ENCODE measurements at regions not wholly inside any gene's neighbourhood (a gene's known extent, or its start where the extent isn't known, plus 50 kb on each side); places are given as distances from the start of the nearest gene placed in this dataset.

GRCh38 chr3:148002705-148003205 is 593.6 kb downstream of the ZIC1 start:
- Mint-ChIP-seq H3K27ac (no peak overlapping the region), H3K4me3 (ENCODE audit: low read depth) (no peak overlapping the region), H3K4me1 (ENCODE audit: low read depth) (no peaks in the 10 kb centered on the region), H3K27me3 (ENCODE audit: low read depth) (no peaks in the 10 kb centered on the region), H3K36me3 (ENCODE audit: low read depth) (no peaks in the 10 kb centered on the region), H3K9me3 (no peaks in the 10 kb centered on the region)
- no peak for DNase-seq (ENCODE audit: low spot score)
- intact Hi-C loops (cut with micrococcal nuclease): no loop called here

GRCh38 chr3:148004331-148004730 is 595.2 kb downstream of the ZIC1 start:
- Mint-ChIP-seq H3K4me1 (ENCODE audit: low read depth) (no peaks in the 10 kb centered on the region), H3K27ac (no peak overlapping the region), H3K36me3 (ENCODE audit: low read depth) (no peaks in the 10 kb centered on the region), H3K9me3 (no peaks in the 10 kb centered on the region), H3K4me3 (ENCODE audit: low read depth) (no peak overlapping the region), H3K27me3 (ENCODE audit: low read depth) (no peaks in the 10 kb centered on the region)
- intact Hi-C loops (cut with micrococcal nuclease): no loop called here
- no peak for DNase-seq (ENCODE audit: low spot score)

DNA sequence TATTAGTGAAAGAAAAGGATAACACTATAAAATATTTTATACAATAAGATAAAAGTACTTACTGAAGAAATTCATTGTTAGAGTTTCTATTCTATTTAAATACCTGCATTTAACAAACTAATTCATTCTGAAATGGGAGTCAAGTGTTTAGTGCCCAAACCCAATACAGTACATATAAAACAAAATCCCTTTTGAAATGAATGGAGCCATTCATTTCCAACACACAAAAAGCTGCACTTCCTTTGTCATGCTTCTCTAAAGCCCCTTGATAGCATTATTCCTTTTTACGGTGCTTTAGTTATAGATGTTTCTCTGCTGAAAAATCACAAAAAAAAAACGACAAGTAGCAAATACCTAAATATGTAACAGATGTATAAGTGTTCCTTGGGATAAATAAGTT is 596.3 kb downstream of the ZIC1 start:
- Mint-ChIP-seq H3K9me3 (no peaks in the 10 kb centered on the region), H3K27me3 (ENCODE audit: low read depth) (no peaks in the 10 kb centered on the region), H3K27ac (no peak overlapping the region), H3K4me3 (ENCODE audit: low read depth) (no peak overlapping the region), H3K4me1 (ENCODE audit: low read depth) (no peaks in the 10 kb centered on the region), H3K36me3 (ENCODE audit: low read depth) (no peaks in the 10 kb centered on the region)
- no peak for DNase-seq (ENCODE audit: low spot score)
- intact Hi-C loops (cut with micrococcal nuclease): no loop called here

GRCh38 chr3:148006508-148006907 is 597.3 kb downstream of the ZIC1 start:
- Mint-ChIP-seq H3K4me1 (ENCODE audit: low read depth) (no peaks in the 10 kb centered on the region), H3K9me3 (no peaks in the 10 kb centered on the region), H3K4me3 (ENCODE audit: low read depth) (no peak overlapping the region), H3K27me3 (ENCODE audit: low read depth) (no peaks in the 10 kb centered on the region), H3K36me3 (ENCODE audit: low read depth) (no peaks in the 10 kb centered on the region), H3K27ac (no peak overlapping the region)
- intact Hi-C loops (cut with micrococcal nuclease): no loop called here
- DNase-seq (ENCODE audit: low spot score): no peak

- no peaks in the 10 kb centered on the region for H3K36me3 Mint-ChIP-seq (ENCODE audit: low read depth)
- peaks cover 7% of the 10 kb centered on the region for H3K9me3 Mint-ChIP-seq
- intact Hi-C loops (cut with micrococcal nuclease): no loop called here
- no peaks in the 10 kb centered on the region for H3K4me1 Mint-ChIP-seq (ENCODE audit: low read depth)
- no peak overlapping the region for H3K4me3 Mint-ChIP-seq (ENCODE audit: low read depth)
- no peak for DNase-seq (ENCODE audit: low spot score)
- H3K27ac Mint-ChIP-seq: no peak overlapping the region
- H3K27me3 Mint-ChIP-seq (ENCODE audit: low read depth): no peaks in the 10 kb centered on the region
These were observed 599.4 kb downstream of the ZIC1 start for GRCh38 chr3:148008591-148008990.

- H3K9me3 Mint-ChIP-seq: peaks cover 28% of the 10 kb centered on the region
- intact Hi-C loops (cut with micrococcal nuclease): loop anchor here (5.0 kb wide), 1 partner anchor 906 kb away; no protein-coding TSS in a partner anchor
- no peaks in the 10 kb centered on the region for H3K4me1 Mint-ChIP-seq (ENCODE audit: low read depth)
- no peak overlapping the region for H3K4me3 Mint-ChIP-seq (ENCODE audit: low read depth)
- no peaks in the 10 kb centered on the region for H3K36me3 Mint-ChIP-seq (ENCODE audit: low read depth)
- no peak overlapping the region for H3K27ac Mint-ChIP-seq
- no peaks in the 10 kb centered on the region for H3K27me3 Mint-ChIP-seq (ENCODE audit: low read depth)
- no peak for DNase-seq (ENCODE audit: low spot score)
These were observed 611.7 kb downstream of the ZIC1 start for GRCh38 chr3:148020861-148021260.

DNA sequence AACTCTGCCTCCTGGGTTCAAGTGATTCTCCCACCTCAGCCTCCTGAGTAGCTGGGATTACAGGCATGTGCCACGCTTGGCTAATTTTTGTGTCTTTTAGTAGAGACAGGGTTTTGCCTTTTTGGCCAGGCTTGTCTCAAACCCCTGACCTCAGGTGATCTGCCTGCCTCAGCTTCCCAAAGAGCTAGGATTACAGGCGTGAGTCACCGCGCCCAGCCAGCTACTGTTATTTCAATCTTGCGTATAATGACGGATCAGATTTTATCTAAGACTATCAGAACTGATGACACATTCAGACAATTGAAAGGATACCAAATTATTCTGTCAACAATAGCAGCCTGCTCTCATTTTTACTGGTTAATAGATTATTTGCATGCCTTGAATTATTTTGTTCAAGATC is 612.2 kb downstream of the ZIC1 start:
- intact Hi-C loops (cut with micrococcal nuclease): loop anchor here (5.0 kb wide), 1 partner anchor 906 kb away; no protein-coding TSS in a partner anchor
- Mint-ChIP-seq H3K4me3 (ENCODE audit: low read depth) (no peak overlapping the region), H3K36me3 (ENCODE audit: low read depth) (no peaks in the 10 kb centered on the region), H3K27ac (no peak overlapping the region), H3K9me3 (peaks cover 23% of the 10 kb centered on the region), H3K27me3 (ENCODE audit: low read depth) (no peaks in the 10 kb centered on the region), H3K4me1 (ENCODE audit: low read depth) (no peaks in the 10 kb centered on the region)
- DNase-seq (ENCODE audit: low spot score): no peak

DNA sequence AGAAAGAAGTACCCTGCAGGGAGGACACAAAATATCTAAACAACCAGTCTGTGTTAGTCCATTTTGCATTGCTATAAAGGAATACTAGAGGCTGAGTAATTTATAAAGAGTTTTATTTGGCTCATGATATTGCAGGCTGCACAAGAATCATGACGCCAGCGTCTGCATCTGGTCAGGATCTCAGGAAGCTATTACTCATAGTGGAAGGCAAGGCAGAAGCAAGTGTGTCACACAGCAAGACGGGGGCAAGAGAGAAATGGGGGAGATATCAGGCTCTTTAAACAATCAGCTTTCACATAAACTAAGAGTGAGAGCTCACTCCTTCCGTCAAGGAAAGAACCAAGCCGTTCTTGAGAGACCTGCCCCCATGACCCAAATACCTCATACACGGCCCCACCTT is 614.8 kb downstream of the ZIC1 start:
- Mint-ChIP-seq H3K4me1 (ENCODE audit: low read depth) (no peaks in the 10 kb centered on the region), H3K9me3 (peaks cover 9% of the 10 kb centered on the region), H3K4me3 (ENCODE audit: low read depth) (no peak overlapping the region), H3K27ac (no peak overlapping the region), H3K36me3 (ENCODE audit: low read depth) (no peaks in the 10 kb centered on the region), H3K27me3 (ENCODE audit: low read depth) (no peaks in the 10 kb centered on the region)
- intact Hi-C loops (cut with micrococcal nuclease): loop anchor here (5.0 kb wide), 1 partner anchor 903 kb away; no protein-coding TSS in a partner anchor
- no peak for DNase-seq (ENCODE audit: low spot score)

GRCh38 chr3:148026009-148026588 is 616.9 kb downstream of the ZIC1 start:
- intact Hi-C loops (cut with micrococcal nuclease): no loop called here
- Mint-ChIP-seq H3K9me3 (peaks cover 9% of the 10 kb centered on the region), H3K4me1 (ENCODE audit: low read depth) (no peaks in the 10 kb centered on the region), H3K36me3 (ENCODE audit: low read depth) (no peaks in the 10 kb centered on the region), H3K27ac (no peak overlapping the region), H3K27me3 (ENCODE audit: low read depth) (no peaks in the 10 kb centered on the region), H3K4me3 (ENCODE audit: low read depth) (no peak overlapping the region)
- no peak for DNase-seq (ENCODE audit: low spot score)

GRCh38 chr3:148030975-148031374 is 621.8 kb downstream of the ZIC1 start:
- Mint-ChIP-seq H3K4me1 (ENCODE audit: low read depth) (no peaks in the 10 kb centered on the region), H3K27ac (no peak overlapping the region), H3K36me3 (ENCODE audit: low read depth) (no peaks in the 10 kb centered on the region), H3K4me3 (ENCODE audit: low read depth) (no peak overlapping the region), H3K27me3 (ENCODE audit: low read depth) (no peaks in the 10 kb centered on the region), H3K9me3 (no peaks in the 10 kb centered on the region)
- DNase-seq (ENCODE audit: low spot score): no peak
- intact Hi-C loops (cut with micrococcal nuclease): no loop called here

- no peak for DNase-seq (ENCODE audit: low spot score)
- no peak overlapping the region for H3K27ac Mint-ChIP-seq
- no peaks in the 10 kb centered on the region for H3K4me1 Mint-ChIP-seq (ENCODE audit: low read depth)
- no peaks in the 10 kb centered on the region for H3K27me3 Mint-ChIP-seq (ENCODE audit: low read depth)
- H3K4me3 Mint-ChIP-seq (ENCODE audit: low read depth): no peak overlapping the region
- H3K9me3 Mint-ChIP-seq: no peaks in the 10 kb centered on the region
- H3K36me3 Mint-ChIP-seq (ENCODE audit: low read depth): no peaks in the 10 kb centered on the region
- intact Hi-C loops (cut with micrococcal nuclease): no loop called here
These were observed 625.2 kb downstream of the ZIC1 start for GRCh38 chr3:148034353-148034752.

DNA sequence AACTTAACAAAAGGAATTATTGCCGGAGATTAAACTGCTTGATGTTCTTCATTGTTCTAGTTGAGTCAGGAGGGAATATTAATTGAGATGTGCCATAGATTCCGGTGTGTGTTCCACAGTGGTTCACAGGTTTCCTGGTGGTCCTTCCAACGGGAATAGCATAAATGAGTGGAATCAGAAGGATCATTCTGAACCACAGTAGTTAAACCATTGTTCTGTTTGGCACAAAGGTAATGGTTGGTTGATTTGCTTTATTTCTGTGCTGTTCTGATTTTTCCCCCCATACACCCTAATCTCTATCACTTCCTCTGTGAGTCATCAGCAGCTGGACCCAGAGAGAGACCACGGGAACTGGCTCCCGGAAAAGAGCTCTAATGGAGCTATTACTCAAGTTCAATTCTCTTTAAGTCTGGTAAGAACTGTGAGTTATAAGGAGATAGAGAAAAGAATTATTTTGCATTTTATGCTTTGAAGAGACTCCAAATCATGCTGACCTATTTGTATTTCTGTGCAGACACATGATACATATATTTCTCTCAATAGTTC is 627.2 kb downstream of the ZIC1 start:
- DNase-seq (ENCODE audit: low spot score): no peak
- intact Hi-C loops (cut with micrococcal nuclease): no loop called here
- no peak overlapping the region for H3K27ac Mint-ChIP-seq
- no peaks in the 10 kb centered on the region for H3K9me3 Mint-ChIP-seq
- H3K4me1 Mint-ChIP-seq (ENCODE audit: low read depth): no peaks in the 10 kb centered on the region
- no peaks in the 10 kb centered on the region for H3K36me3 Mint-ChIP-seq (ENCODE audit: low read depth)
- no peak overlapping the region for H3K4me3 Mint-ChIP-seq (ENCODE audit: low read depth)
- no peaks in the 10 kb centered on the region for H3K27me3 Mint-ChIP-seq (ENCODE audit: low read depth)

DNA sequence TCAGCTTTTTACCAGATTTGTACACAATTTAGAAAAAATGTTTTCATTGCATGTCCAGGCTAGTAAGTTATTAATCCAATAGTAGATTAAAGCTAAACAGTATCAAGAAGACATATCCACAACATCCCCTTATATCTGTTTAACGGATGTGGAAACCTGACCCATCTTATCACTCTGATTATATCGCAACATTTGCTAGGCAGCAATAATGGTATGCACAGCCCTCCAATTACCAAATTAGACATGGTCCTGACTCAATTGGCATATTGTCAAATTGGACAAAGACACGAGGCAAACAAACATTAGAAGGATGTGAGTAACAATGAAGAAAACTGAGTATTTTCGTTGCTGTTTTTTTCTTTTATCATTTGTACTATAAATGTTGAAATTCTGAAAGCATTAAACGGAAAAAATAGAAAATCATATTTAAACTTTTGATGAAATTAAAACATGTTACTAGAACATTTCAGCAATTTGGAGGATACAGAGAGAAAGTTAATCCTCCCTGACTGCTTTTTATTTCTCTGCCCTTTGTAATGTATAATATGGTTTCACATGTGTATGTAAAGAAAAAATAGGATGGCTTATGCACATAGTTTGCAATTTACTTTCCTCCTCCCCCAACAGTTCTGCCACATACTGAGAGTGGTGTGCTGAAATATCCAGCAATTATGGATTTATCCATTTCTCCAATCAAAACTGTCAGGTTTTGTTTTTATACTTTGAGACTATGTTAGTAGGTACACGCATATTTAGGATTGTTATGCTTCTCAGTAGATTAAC is 633.7 kb downstream of the ZIC1 start:
- H3K4me1 Mint-ChIP-seq (ENCODE audit: low read depth): no peaks in the 10 kb centered on the region
- no peaks in the 10 kb centered on the region for H3K27me3 Mint-ChIP-seq (ENCODE audit: low read depth)
- H3K4me3 Mint-ChIP-seq (ENCODE audit: low read depth): no peak overlapping the region
- H3K36me3 Mint-ChIP-seq (ENCODE audit: low read depth): no peaks in the 10 kb centered on the region
- peaks cover 1% of the 10 kb centered on the region for H3K9me3 Mint-ChIP-seq
- no peak overlapping the region for H3K27ac Mint-ChIP-seq
- intact Hi-C loops (cut with micrococcal nuclease): no loop called here
- no peak for DNase-seq (ENCODE audit: low spot score)

All from activated T-helper 2 cell treated with anti-CD3 and anti-CD28 coated beads, Interferon-gamma antibody, Interleukin-2, Interleukin-4, amounts not matched to agents 10 μg/mL and 5 μg/mL and 100 μg/mL, durations not matched to agents 14 hours and 24 hours and 36 hours (primary cell).